HG02798 (cell line): ENCODE measurements at regions not wholly inside any gene's neighbourhood (a gene's known extent, or its start where the extent isn't known, plus 50 kb on each side); places are given as distances from the start of the nearest gene placed in this dataset.

ENCODE experiments used
- ATAC-seq: cut with Tn5 transposase; IDR thresholded peaks from one replicate; pipeline ENCODE4 v1.9.1; 2021; ENCODE audit warnings: mild to moderate bottlenecking; ENCODE audit not compliant: unreplicated experiment, poor library complexity

- no peak for ATAC-seq
These were observed 703.8 kb upstream of the KIF2B start for GRCh38 chr17:53118948-53119347.

- no peak for ATAC-seq
These were observed 715.8 kb upstream of the KIF2B start for GRCh38 chr17:53106886-53107285.

DNA sequence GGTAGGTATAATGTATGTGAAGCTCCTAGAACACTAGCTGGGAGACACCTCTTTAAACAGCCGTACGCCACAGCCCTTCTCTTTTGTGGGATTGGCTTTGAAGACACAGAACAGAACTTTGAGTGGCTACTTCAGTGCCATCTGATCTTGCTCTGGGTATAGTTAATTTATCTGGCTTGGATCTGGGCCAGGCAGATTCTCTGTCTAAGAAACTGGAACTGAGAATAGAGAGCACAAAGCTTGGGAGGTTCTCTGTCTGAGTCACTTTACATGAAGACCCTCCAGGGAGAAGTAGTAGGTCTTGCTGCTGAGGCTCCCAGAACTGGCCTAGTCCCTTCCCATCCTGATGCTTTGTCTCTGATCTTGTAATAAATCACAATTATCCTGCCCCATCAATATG, 721.0 kb upstream of the KIF2B start:
- ATAC-seq: no peak

DNA sequence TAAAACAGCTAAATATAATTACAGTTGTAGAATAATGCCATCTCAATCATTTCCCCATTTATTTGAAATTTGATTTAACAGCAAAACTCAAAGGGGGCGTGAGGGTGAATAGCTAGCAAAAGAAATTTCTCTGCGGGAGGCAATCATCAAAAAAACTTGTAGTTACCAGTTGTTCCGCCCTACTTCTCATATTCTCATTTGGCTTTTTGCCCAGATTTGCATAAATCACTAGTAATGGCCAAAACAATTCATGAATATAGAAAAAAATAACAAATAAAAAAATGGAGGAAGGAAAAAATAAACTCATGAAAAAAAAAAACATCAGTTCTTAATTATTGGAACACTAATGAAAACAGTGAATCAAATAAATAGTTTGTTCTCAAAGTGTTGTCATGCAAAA, 722.6 kb upstream of the KIF2B start:
- ATAC-seq: no peak

DNA sequence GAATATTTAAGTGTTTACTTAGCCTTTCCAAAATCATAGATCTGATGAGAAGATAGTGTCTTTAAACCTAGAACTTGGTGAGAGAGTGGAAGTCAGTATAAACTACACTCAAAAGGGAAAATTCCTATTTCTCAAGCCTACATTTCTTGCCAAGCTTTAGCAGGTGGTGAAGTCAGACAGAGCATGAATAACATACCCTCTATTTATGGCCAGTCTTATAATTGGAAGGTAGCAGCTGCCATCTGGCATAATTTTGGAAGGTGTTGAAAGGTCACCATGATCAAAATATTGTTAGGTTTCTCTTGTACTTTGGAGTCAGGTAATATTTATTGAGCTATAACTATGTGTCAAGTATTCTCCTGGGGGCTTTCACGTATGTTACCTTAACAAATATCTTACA, 729.3 kb upstream of the KIF2B start:
- ATAC-seq: no peak

DNA sequence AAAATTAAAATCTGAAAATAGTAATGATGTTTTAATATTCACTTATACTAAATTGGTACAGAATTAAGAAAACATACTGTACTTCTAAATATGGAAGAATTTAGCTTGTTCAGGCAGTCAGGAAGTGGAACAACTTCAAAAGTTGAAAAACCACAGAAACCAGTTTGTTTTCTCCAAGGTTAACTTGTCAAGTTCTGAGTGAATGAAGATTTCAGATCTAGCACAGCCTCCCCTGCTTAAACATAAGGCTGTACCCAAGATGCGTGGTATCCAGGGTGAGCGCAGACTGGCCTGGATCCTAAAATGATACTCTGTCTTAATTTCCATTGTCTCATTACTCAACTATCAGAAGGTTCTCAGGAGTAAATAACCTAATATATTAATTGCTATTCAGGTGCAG, 730.7 kb upstream of the KIF2B start:
- no peak for ATAC-seq

DNA sequence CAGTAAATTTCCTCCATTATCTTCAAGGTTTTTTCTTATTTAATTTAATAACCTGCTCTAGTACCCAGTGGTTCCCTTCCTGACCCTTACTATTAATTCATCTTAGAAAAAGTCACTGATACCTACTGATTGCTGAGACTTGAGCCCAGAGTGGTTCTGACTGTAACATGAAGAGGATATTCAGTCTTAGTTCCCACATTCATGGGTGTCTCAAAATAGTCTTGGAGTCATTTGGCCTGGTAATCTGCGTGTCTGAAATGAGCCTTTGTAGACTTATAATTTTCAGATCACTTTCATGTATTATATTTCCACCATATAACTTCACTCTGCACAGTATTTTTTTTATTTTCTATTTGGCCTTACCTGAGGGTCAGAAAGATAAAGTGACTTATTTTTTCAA, 732.0 kb upstream of the KIF2B start:
- no peak for ATAC-seq

- no peak for ATAC-seq
These were observed 734.2 kb upstream of the KIF2B start for GRCh38 chr17:53088481-53088880.

- no peak for ATAC-seq
These were observed 761.3 kb upstream of the KIF2B start for GRCh38 chr17:53061446-53061845.

DNA sequence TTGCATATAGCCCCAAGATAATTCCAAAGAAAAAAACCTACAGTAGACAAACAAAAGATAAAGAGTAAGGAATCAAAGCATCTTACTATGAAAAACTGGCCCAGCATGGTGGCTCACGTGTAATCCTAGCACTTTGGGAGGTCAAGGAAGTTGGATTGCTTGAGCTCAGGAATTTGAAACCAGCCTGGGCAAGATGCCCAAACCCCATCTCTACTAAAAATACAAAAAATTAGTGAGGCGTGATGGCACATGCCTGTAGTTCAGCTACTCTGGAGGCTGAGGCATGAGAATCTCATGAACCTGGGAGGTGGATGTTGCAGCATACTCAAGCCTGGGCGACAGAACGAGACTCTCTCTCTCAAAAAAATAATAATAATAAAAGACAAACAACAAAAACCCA, 764.7 kb upstream of the KIF2B start:
- no peak for ATAC-seq

GRCh38 chr17:53046781-53047180, 775.9 kb upstream of the KIF2B start:
- ATAC-seq: no peak

DNA sequence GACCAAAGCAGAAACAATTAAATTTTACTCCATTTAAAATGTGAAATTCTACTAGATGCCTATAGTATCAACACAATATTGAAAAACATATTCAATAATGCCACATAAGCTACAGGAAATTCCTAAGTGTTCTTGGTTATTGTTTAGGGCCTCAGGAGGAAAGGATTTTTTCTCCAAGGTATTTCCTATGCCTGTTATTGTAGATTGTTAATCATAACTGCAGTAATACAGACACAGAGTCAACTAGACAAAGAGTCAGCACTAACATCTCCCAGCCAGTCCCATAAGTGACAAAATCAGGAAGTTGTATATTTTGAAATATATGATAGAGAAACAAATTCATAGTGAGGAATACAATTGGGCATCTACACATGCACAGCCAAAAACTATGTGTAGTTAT, 782.7 kb upstream of the KIF2B start:
- no peak for ATAC-seq

DNA sequence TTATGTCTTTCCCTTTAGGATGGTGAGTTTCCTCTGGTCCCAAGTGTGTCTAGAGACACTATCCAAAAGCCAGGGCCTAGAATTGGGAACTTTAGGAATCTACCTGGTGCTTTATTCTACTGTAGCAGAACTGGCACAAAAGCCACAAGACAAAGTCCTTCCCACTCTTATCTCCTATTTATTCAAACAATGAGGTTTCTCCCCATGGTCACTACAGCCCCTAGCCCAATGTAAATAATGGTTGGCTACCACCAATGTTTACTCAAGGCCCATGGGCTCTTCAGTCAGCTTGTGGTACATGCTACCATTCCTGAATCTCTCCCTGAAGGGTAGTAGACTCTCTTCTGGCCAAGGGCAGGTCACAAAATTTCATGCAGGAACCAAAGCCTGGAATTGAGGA, 789.4 kb upstream of the KIF2B start:
- ATAC-seq: no peak

- no peak for ATAC-seq
These were observed 789.9 kb upstream of the KIF2B start for GRCh38 chr17:53032861-53033271.

GRCh38 chr17:53017227-53017626, 805.5 kb upstream of the KIF2B start:
- ATAC-seq: no peak

GRCh38 chr17:53016085-53016484, 806.6 kb upstream of the KIF2B start:
- ATAC-seq: no peak

- ATAC-seq: no peak
These were observed 810.4 kb upstream of the KIF2B start for GRCh38 chr17:53012364-53012763.

GRCh38 chr17:53006006-53006405, 816.7 kb upstream of the KIF2B start:
- no peak for ATAC-seq

DNA sequence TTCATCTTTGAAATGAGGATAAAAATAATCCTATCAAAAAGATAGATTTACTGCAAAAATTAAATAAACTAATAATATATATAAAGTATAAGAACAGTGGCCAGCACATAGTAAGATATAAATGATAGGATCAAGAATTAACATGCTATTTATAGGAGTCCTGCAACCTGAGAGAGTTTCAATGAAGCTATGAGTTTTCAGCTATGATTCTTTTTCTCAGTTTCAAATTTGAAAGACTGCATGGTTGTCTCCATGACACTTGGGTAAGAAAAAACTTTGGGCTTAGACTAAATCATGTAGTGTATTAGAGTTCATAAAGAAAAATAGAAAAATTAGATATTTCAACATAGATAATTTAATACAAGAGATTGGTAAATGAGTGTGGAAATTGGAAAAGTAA, 817.8 kb upstream of the KIF2B start:
- ATAC-seq: no peak

DNA sequence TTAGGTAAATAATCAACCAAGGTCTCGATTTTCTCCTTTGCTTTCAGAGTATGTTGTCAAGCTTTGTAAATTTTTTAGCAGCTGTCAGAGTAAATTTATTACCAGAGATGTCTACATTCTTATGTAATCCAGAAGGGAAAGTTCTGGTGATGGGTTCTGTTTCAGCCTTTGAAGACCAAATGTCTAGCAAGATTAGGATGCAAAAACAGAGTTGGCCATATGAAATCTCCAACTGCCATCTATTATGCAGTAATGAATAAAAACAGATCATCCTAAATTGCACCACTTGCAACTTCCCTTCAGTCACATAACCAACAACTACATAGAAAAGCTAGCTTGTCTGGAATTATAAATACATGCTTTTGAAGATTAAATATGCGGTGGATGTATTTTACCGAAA, 826.8 kb upstream of the KIF2B start:
- ATAC-seq: no peak

- ATAC-seq: no peak
These were observed 827.6 kb upstream of the KIF2B start for GRCh38 chr17:52995147-52995546.

DNA sequence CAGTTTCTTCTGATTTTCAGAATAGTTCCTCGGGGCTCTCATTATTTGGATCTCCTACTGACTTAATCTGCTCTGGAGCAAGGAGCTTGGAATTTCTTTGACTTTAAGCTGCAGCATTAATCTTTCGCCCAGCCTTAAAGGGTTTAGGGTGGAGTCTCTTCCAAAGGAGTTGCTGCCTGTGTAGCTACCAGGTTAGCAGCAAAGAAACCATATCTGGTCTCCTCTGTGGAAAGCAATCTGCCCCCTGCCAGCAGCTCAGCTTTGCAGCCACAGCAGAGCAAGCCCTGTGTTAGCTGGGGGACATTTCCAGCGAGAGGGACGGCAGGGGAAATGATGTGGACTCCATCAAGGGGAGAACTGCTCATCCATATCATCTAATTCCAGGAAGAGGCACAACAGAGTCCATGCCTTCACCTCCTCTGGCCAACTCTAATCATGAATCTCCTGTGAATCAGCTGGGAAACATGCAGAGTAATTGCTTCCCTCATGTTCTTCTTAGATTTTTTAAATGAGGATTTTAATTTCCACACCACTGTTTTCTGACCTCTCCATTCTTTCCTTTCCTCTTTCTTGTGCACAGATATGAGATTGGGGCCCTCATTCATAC, 827.6 kb upstream of the CA10 start:
- no peak for ATAC-seq

- ATAC-seq: no peak
These were observed 823.8 kb upstream of the CA10 start for GRCh38 chr17:52982331-52982730.
